Neural cell (in vitro differentiated cells): ENCODE measurements at regions not wholly inside any gene's neighbourhood (a gene's known extent, or its start where the extent isn't known, plus 50 kb on each side); places are given as distances from the start of the nearest gene placed in this dataset.

ENCODE experiments used
- CTCF ChIP-seq: fragments of 450-650 bp; IDR thresholded peaks from 2 replicates; pipeline ENCODE4 v1.5.1; 2014; ENCODE audit warnings: antibody characterized with exemption, mild to moderate bottlenecking, moderate library complexity; ENCODE audit not compliant: poor library complexity, severe bottlenecking
- EP300 ChIP-seq: fragments of 450-650 bp; conservative IDR thresholded peaks from 2 replicates; pipeline ENCODE4 v1.6.1; 2014; ENCODE audit warnings: antibody characterized with exemption, mild to moderate bottlenecking, moderate library complexity; ENCODE audit not compliant: poor library complexity, severe bottlenecking
- EZH2 ChIP-seq: fragments of 200-600, 300-800 bp; shearing (Covaris generic), sonication (generic); IDR thresholded peaks from 2 replicates; pipeline ENCODE4 v1.6.1; 2014; ENCODE audit warnings: antibody characterized with exemption, low read length, borderline replicate concordance, mild to moderate bottlenecking; ENCODE audit not compliant: insufficient read depth, poor library complexity, severe bottlenecking
- MXI1 ChIP-seq: fragments of 450-650 bp; conservative IDR thresholded peaks from 2 replicates; pipeline ENCODE4 v1.6.1; 2014; ENCODE audit warnings: antibody characterized with exemption, mild to moderate bottlenecking; ENCODE audit not compliant: poor library complexity, severe bottlenecking
- POLR2AphosphoS5 ChIP-seq: IDR thresholded peaks from 2 replicates; pipeline ENCODE4 v1.6.1; 2012
- RAD21 ChIP-seq: fragments of 450-650 bp; conservative IDR thresholded peaks from 2 replicates; pipeline ENCODE4 v1.6.1; 2014; ENCODE audit warnings: antibody characterized with exemption, mild to moderate bottlenecking, moderate library complexity
- REST ChIP-seq: IDR thresholded peaks from 2 replicates; pipeline ENCODE4 v1.6.1; 2012; ENCODE audit warnings: borderline replicate concordance
- SMC3 ChIP-seq: fragments of 450-650 bp; conservative IDR thresholded peaks from 2 replicates; pipeline ENCODE4 v1.6.1; 2014; ENCODE audit warnings: antibody characterized with exemption, mild to moderate bottlenecking, moderate library complexity; ENCODE audit not compliant: poor library complexity

GRCh38 chr22:49276567-49276966 is 551.1 kb downstream of the BRD1 start:
- TF ChIP-seq EZH2 (no peak), SMC3 (no peak), EP300 (no peak), CTCF (no peak), POLR2AphosphoS5 (no peak), MXI1 (no peak), REST (no peak), RAD21 (no peak)
